ENCODE measurements at regions not wholly inside any gene's neighbourhood (a gene's known extent, or its start where the extent isn't known, plus 50 kb on each side); places are given as distances from the start of the nearest gene placed in this dataset.

DNA sequence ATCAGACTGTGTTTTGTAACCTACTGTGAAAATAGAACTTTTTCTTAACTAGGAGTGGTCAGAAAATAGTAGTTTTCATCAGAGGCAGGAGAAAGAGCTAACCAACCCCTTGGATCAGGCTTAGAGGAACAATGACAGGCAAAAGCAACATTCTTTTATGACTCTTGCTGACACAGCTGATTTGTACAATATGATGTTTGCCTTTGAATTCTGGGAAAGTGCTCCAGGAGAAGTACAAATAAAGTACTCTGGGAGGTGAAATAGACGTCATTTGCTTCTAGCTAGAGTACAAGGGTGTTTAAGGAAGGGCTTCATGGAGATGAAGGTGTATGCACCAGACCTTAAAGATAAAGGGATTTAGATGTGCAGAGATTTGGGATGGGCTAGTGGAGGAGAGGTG is 75.1 kb upstream of the KIAA1217 start:
- Histone ChIP-seq H3K27ac (ENCODE audit: low read length) (no peak overlapping the region), H3K4me3 (ENCODE audit: low read depth in 2 of 2, low read length in 2 of 2) (no peak overlapping the region), H3K27me3 (ENCODE audit: control insufficient read depth, insufficient read depth, low read length) (no peaks in the 10 kb centered on the region), H3K9me3 (ENCODE audit: control insufficient read depth, insufficient read depth, low read depth, low read length) (no peaks in the 10 kb centered on the region), H3K36me3 (ENCODE audit: control insufficient read depth, insufficient read depth, low read length) (no peaks in the 10 kb centered on the region), H3K4me1 (ENCODE audit: control insufficient read depth, insufficient read depth, low read length) (no peaks in the 10 kb centered on the region)
- no peak for DNase-seq (ENCODE audit: low read depth, low spot score)
- BruUV-seq (replicated peaks): no TSS peak
- CTCF ChIA-PET: no interaction called here
- intact Hi-C loops (cut with micrococcal nuclease; ENCODE audit: unreplicated experiment): no loop called here
- ATAC-seq: no peak
- in situ Hi-C loops (cut with HindIII; ENCODE audit: low pct_unique_long_range_greater_than_20kb, low sequenced_read_pairs): no loop called here
- POLR2A ChIA-PET: no interaction called here
- TF ChIP-seq, protein P1, sequence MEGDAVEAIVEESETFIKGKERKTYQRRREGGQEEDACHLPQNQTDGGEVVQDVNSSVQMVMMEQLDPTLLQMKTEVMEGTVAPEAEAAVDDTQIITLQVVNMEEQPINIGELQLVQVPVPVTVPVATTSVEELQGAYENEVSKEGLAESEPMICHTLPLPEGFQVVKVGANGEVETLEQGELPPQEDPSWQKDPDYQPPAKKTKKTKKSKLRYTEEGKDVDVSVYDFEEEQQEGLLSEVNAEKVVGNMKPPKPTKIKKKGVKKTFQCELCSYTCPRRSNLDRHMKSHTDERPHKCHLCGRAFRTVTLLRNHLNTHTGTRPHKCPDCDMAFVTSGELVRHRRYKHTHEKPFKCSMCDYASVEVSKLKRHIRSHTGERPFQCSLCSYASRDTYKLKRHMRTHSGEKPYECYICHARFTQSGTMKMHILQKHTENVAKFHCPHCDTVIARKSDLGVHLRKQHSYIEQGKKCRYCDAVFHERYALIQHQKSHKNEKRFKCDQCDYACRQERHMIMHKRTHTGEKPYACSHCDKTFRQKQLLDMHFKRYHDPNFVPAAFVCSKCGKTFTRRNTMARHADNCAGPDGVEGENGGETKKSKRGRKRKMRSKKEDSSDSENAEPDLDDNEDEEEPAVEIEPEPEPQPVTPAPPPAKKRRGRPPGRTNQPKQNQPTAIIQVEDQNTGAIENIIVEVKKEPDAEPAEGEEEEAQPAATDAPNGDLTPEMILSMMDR (IDR thresholded peaks at IDR 0.05): no peak
- TF ChIP-seq SIN3A (IDR thresholded peaks at IDR 0.05; ENCODE audit: borderline replicate concordance, insufficient read depth, low read depth, low read length) (no peak), POLR2AphosphoS5 (IDR thresholded peaks at IDR 0.05; ENCODE audit: low read depth, low read length) (no peak), TCF7L2 (IDR thresholded peaks at IDR 0.05; ENCODE audit: low read depth, low read length) (no peak)
- TF ChIP-seq, protein P2, sequence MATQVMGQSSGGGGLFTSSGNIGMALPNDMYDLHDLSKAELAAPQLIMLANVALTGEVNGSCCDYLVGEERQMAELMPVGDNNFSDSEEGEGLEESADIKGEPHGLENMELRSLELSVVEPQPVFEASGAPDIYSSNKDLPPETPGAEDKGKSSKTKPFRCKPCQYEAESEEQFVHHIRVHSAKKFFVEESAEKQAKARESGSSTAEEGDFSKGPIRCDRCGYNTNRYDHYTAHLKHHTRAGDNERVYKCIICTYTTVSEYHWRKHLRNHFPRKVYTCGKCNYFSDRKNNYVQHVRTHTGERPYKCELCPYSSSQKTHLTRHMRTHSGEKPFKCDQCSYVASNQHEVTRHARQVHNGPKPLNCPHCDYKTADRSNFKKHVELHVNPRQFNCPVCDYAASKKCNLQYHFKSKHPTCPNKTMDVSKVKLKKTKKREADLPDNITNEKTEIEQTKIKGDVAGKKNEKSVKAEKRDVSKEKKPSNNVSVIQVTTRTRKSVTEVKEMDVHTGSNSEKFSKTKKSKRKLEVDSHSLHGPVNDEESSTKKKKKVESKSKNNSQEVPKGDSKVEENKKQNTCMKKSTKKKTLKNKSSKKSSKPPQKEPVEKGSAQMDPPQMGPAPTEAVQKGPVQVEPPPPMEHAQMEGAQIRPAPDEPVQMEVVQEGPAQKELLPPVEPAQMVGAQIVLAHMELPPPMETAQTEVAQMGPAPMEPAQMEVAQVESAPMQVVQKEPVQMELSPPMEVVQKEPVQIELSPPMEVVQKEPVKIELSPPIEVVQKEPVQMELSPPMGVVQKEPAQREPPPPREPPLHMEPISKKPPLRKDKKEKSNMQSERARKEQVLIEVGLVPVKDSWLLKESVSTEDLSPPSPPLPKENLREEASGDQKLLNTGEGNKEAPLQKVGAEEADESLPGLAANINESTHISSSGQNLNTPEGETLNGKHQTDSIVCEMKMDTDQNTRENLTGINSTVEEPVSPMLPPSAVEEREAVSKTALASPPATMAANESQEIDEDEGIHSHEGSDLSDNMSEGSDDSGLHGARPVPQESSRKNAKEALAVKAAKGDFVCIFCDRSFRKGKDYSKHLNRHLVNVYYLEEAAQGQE (IDR thresholded peaks at IDR 0.05; ENCODE audit: insufficient read depth in 1 of 2, low read depth in 2 of 2, low read length in 1 of 2): no peak

DNA sequence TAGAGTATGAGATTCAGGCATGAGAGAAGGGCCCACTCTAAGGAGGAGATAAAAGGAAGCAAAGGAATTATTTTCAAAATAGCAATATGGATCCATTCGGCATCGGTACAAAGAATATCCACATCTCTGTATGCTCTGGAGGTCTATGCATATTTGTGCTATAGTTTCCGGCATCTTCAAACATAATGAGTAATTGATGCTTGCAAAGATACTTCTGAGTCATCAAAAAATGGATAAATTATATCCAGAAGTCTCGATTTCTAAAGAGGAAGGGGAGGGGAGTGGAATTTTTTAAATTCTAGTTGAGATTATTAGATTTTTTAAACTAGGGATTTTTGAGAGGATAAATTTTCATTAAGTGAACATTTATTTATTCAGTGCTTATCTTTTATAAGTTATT is 72.9 kb upstream of the KIAA1217 start:
- ATAC-seq: no peak
- intact Hi-C loops (cut with micrococcal nuclease; ENCODE audit: unreplicated experiment): no loop called here
- no peaks in the 10 kb centered on the region for H3K4me1 ChIP-seq (ENCODE audit: control insufficient read depth, insufficient read depth, low read length)
- no peaks in the 10 kb centered on the region for H3K36me3 ChIP-seq (ENCODE audit: control insufficient read depth, insufficient read depth, low read length)
- no peaks in the 10 kb centered on the region for H3K27me3 ChIP-seq (ENCODE audit: control insufficient read depth, insufficient read depth, low read length)
- in situ Hi-C loops (cut with HindIII; ENCODE audit: low pct_unique_long_range_greater_than_20kb, low sequenced_read_pairs): no loop called here
- ChIA-PET CTCF (no interaction called here), POLR2A (no interaction called here)
- H3K27ac ChIP-seq (ENCODE audit: low read length): no peak overlapping the region
- no peaks in the 10 kb centered on the region for H3K9me3 ChIP-seq (ENCODE audit: control insufficient read depth, insufficient read depth, low read depth, low read length)
- no peak overlapping the region for H3K4me3 ChIP-seq (ENCODE audit: low read depth in 2 of 2, low read length in 2 of 2)
- BruUV-seq (replicated peaks): no TSS peak
- TF ChIP-seq, protein P2 (IDR thresholded peaks at IDR 0.05; ENCODE audit: insufficient read depth in 1 of 2, low read depth in 2 of 2, low read length in 1 of 2): no peak
- TF ChIP-seq SIN3A (IDR thresholded peaks at IDR 0.05; ENCODE audit: borderline replicate concordance, insufficient read depth, low read depth, low read length) (no peak), TCF7L2 (IDR thresholded peaks at IDR 0.05; ENCODE audit: low read depth, low read length) (no peak), POLR2AphosphoS5 (IDR thresholded peaks at IDR 0.05; ENCODE audit: low read depth, low read length) (no peak)
- TF ChIP-seq, protein P1 (IDR thresholded peaks at IDR 0.05): no peak
- DNase-seq (ENCODE audit: low read depth, low spot score): no peak
